Spinal cord (tissue), 9 donors: ENCODE measurements at regions not wholly inside any gene's neighbourhood (a gene's known extent, or its start where the extent isn't known, plus 50 kb on each side); places are given as distances from the start of the nearest gene placed in this dataset.

Source experiments
- DNase-seq, 6 donors: peaks; one replicate each; pipeline versions ENCODE4 v3.0.0 to v3.0.0-alpha.2; 2013 to 2015; ENCODE audit warnings: low spot score in 6 of 6, low read depth in 4 of 6
- H3K27ac ChIP-seq: one replicate; pipeline ENCODE4 v1.5.1; 2013; ENCODE audit warnings: low read depth, low read length, control low read depth
- H3K27me3 ChIP-seq: one replicate; pipeline ENCODE4 v1.6.1; 2013; ENCODE audit warnings: low read length; ENCODE audit not compliant: control insufficient read depth, insufficient read depth
- H3K36me3 ChIP-seq: one replicate; pipeline ENCODE4 v1.6.1; 2013; ENCODE audit warnings: low read length; ENCODE audit not compliant: control insufficient read depth, insufficient read depth
- H3K4me1 ChIP-seq: one replicate; pipeline ENCODE4 v1.6.1; 2013; ENCODE audit warnings: low read length; ENCODE audit not compliant: control insufficient read depth, insufficient read depth
- H3K4me3 ChIP-seq: one replicate; pipeline ENCODE4 v1.5.1; 2013; ENCODE audit warnings: low read depth, low read length, control low read depth
- H3K9me3 ChIP-seq: one replicate; pipeline ENCODE4 v1.6.1; 2013; ENCODE audit warnings: low read length; ENCODE audit not compliant: control insufficient read depth, insufficient read depth
- WGBS: methylation state at CpG from one replicate; pipeline ENCODE4 v1.1.5; 2013; ENCODE audit warnings: missing lambda C conversion rate; ENCODE audit not compliant: insufficient coverage; 5-methylcytosine and 5-hydroxymethylcytosine counted together
- donor health status: healthy.

- DNase-seq: no peak
- Histone ChIP-seq H3K27me3 (no peaks in the 10 kb centered on the region), H3K4me3 (no peak overlapping the region), H3K36me3 (no peaks in the 10 kb centered on the region), H3K4me1 (no peaks in the 10 kb centered on the region), H3K27ac (no peak overlapping the region), H3K9me3 (no peaks in the 10 kb centered on the region)
- 85% methylated on average over 2 of the region's 2 CpGs for WGBS
Measured at GRCh38 chr1:218538341-218538740, 193.2 kb downstream of the TGFB2 start.

- H3K9me3 ChIP-seq: no peaks in the 10 kb centered on the region
- H3K4me1 ChIP-seq: no peaks in the 10 kb centered on the region
- no peaks in the 10 kb centered on the region for H3K36me3 ChIP-seq
- WGBS: no CpG with 5 or more reads among the region's 1 CpG
- no peak overlapping the region for H3K4me3 ChIP-seq
- H3K27me3 ChIP-seq: no peaks in the 10 kb centered on the region
- no peak for DNase-seq
- H3K27ac ChIP-seq: no peak overlapping the region
Measured at GRCh38 chr1:218546314-218546713, 201.2 kb downstream of the TGFB2 start.

- H3K27me3 ChIP-seq: no peaks in the 10 kb centered on the region
- H3K9me3 ChIP-seq: no peaks in the 10 kb centered on the region
- DNase-seq: no peak
- no peak overlapping the region for H3K27ac ChIP-seq
- no peaks in the 10 kb centered on the region for H3K36me3 ChIP-seq
- H3K4me1 ChIP-seq: no peaks in the 10 kb centered on the region
- H3K4me3 ChIP-seq: no peak overlapping the region
- 87% methylated on average over 6 of the region's 10 CpGs for WGBS
Measured at GRCh38 chr1:218547957-218548730, 203.0 kb downstream of the TGFB2 start.

GRCh38 chr1:218548764-218549163 lies 203.6 kb downstream of the TGFB2 start:
- DNase-seq: no peak
- Histone ChIP-seq H3K4me1 (no peaks in the 10 kb centered on the region), H3K36me3 (no peaks in the 10 kb centered on the region), H3K27me3 (no peaks in the 10 kb centered on the region), H3K9me3 (no peaks in the 10 kb centered on the region), H3K4me3 (no peak overlapping the region), H3K27ac (no peak overlapping the region)
- WGBS: no CpG with 5 or more reads among the region's 4 CpGs

- Histone ChIP-seq H3K36me3 (no peaks in the 10 kb centered on the region), H3K4me3 (no peak overlapping the region), H3K27me3 (no peaks in the 10 kb centered on the region), H3K9me3 (no peaks in the 10 kb centered on the region), H3K27ac (no peak overlapping the region), H3K4me1 (peaks cover 7% of the 10 kb centered on the region)
- no peak for DNase-seq
- 100% methylated on average over 2 of the region's 2 CpGs for WGBS
Measured at GRCh38 chr1:218553197-218553596, 208.1 kb downstream of the TGFB2 start.

- no peaks in the 10 kb centered on the region for H3K27me3 ChIP-seq
- peaks cover 7% of the 10 kb centered on the region for H3K4me1 ChIP-seq
- DNase-seq: no peak
- H3K9me3 ChIP-seq: no peaks in the 10 kb centered on the region
- no peak overlapping the region for H3K27ac ChIP-seq
- H3K4me3 ChIP-seq: no peak overlapping the region
- no peaks in the 10 kb centered on the region for H3K36me3 ChIP-seq
Measured at GRCh38 chr1:218556016-218556415, 210.9 kb downstream of the TGFB2 start.

GRCh38 chr1:218557731-218558130 lies 212.6 kb downstream of the TGFB2 start:
- peak; percentile 12 to 87 (median 34) for DNase-seq
- 33% methylated on average over 5 of the region's 6 CpGs for WGBS
- Histone ChIP-seq H3K27ac (no peak overlapping the region), H3K4me3 (no peak overlapping the region), H3K9me3 (no peaks in the 10 kb centered on the region), H3K27me3 (no peaks in the 10 kb centered on the region), H3K36me3 (no peaks in the 10 kb centered on the region), H3K4me1 (peaks cover 7% of the 10 kb centered on the region)

GRCh38 chr1:218558271-218558810 lies 213.2 kb downstream of the TGFB2 start:
- DNase-seq: peak in 3 of 6 donors; percentile 6 to 62 (median 14)
- Histone ChIP-seq H3K27me3 (no peaks in the 10 kb centered on the region), H3K4me1 (peaks cover 7% of the 10 kb centered on the region), H3K9me3 (no peaks in the 10 kb centered on the region), H3K27ac (no peak overlapping the region), H3K4me3 (no peak overlapping the region), H3K36me3 (no peaks in the 10 kb centered on the region)
- WGBS: 28% methylated on average over 2 of the region's 3 CpGs

- Histone ChIP-seq H3K36me3 (no peaks in the 10 kb centered on the region), H3K27ac (no peak overlapping the region), H3K27me3 (no peaks in the 10 kb centered on the region), H3K4me3 (no peak overlapping the region), H3K4me1 (no peaks in the 10 kb centered on the region), H3K9me3 (no peaks in the 10 kb centered on the region)
- WGBS: 82% methylated on average over 1 of the region's 1 CpG
- no peak for DNase-seq
Measured at GRCh38 chr1:218565377-218565776, 220.2 kb downstream of the TGFB2 start.

- Histone ChIP-seq H3K4me1 (no peaks in the 10 kb centered on the region), H3K4me3 (no peak overlapping the region), H3K9me3 (no peaks in the 10 kb centered on the region), H3K27ac (no peak overlapping the region), H3K27me3 (no peaks in the 10 kb centered on the region), H3K36me3 (no peaks in the 10 kb centered on the region)
- no peak for DNase-seq
- WGBS: no CpG with 5 or more reads among the region's 5 CpGs
Measured at GRCh38 chr1:218568962-218569550, 223.9 kb downstream of the TGFB2 start.
